ENCODE measurements at regions not wholly inside any gene's neighbourhood (a gene's known extent, or its start where the extent isn't known, plus 50 kb on each side); places are given as distances from the start of the nearest gene placed in this dataset.

GRCh38 chr11:122036018-122036417, 80.0 kb downstream of the BLID start:
- CTCF ChIA-PET = no interaction called here
- no peak for DNase-seq (ENCODE audit: extremely low spot score)
- POLR2A ChIA-PET = no interaction called here
- TF ChIP-seq, protein P1, sequence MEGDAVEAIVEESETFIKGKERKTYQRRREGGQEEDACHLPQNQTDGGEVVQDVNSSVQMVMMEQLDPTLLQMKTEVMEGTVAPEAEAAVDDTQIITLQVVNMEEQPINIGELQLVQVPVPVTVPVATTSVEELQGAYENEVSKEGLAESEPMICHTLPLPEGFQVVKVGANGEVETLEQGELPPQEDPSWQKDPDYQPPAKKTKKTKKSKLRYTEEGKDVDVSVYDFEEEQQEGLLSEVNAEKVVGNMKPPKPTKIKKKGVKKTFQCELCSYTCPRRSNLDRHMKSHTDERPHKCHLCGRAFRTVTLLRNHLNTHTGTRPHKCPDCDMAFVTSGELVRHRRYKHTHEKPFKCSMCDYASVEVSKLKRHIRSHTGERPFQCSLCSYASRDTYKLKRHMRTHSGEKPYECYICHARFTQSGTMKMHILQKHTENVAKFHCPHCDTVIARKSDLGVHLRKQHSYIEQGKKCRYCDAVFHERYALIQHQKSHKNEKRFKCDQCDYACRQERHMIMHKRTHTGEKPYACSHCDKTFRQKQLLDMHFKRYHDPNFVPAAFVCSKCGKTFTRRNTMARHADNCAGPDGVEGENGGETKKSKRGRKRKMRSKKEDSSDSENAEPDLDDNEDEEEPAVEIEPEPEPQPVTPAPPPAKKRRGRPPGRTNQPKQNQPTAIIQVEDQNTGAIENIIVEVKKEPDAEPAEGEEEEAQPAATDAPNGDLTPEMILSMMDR (IDR thresholded peaks at IDR 0.05; ENCODE audit: control extremely low read depth, extremely low read depth, low read depth, missing control alignments) = no peak

- ChIA-PET POLR2A (no interaction called here), CTCF (no interaction called here)
- no peak for DNase-seq (ENCODE audit: extremely low spot score)
- TF ChIP-seq, protein P1 (IDR thresholded peaks at IDR 0.05; ENCODE audit: control extremely low read depth, extremely low read depth, low read depth, missing control alignments) = no peak
Observed at GRCh38 chr11:122033631-122034030, 82.4 kb downstream of the BLID start.

- no peak for DNase-seq (ENCODE audit: extremely low spot score)
- CTCF ChIA-PET = no interaction called here
- TF ChIP-seq, protein P1 (IDR thresholded peaks at IDR 0.05; ENCODE audit: control extremely low read depth, extremely low read depth, low read depth, missing control alignments) = no peak
Observed at GRCh38 chr11:122033193-122033592, 82.8 kb downstream of the BLID start.

GRCh38 chr11:122032317-122032716, 83.7 kb downstream of the BLID start:
- TF ChIP-seq, protein P1 (IDR thresholded peaks at IDR 0.05; ENCODE audit: control extremely low read depth, extremely low read depth, low read depth, missing control alignments) = no peak
- CTCF ChIA-PET = no interaction called here
- POLR2A ChIA-PET = no interaction called here
- no peak for DNase-seq (ENCODE audit: extremely low spot score)

More at GRCh38 chr11:122033193-122033592, 82.8 kb downstream of the BLID start:
- POLR2A ChIA-PET = no interaction called here

GRCh38 chr11:122031813-122032212, 84.2 kb downstream of the BLID start:
- CTCF ChIA-PET = no interaction called here
- no peak for DNase-seq (ENCODE audit: extremely low spot score)
- TF ChIP-seq, protein P1 (IDR thresholded peaks at IDR 0.05; ENCODE audit: control extremely low read depth, extremely low read depth, low read depth, missing control alignments) = no peak
- POLR2A ChIA-PET = no interaction called here

- DNase-seq (ENCODE audit: extremely low spot score) = no peak
- TF ChIP-seq, protein P1 (IDR thresholded peaks at IDR 0.05; ENCODE audit: control extremely low read depth, extremely low read depth, low read depth, missing control alignments) = no peak
- POLR2A ChIA-PET = no interaction called here
- CTCF ChIA-PET = interaction anchor here (0.7 to 1.7 kb wide), 2 partner anchors 10 to 25 kb away, joined by 3 to 4 read pairs; no protein-coding TSS in a partner anchor
Observed at GRCh38 chr11:122030286-122030685, 85.7 kb downstream of the BLID start.

DNA sequence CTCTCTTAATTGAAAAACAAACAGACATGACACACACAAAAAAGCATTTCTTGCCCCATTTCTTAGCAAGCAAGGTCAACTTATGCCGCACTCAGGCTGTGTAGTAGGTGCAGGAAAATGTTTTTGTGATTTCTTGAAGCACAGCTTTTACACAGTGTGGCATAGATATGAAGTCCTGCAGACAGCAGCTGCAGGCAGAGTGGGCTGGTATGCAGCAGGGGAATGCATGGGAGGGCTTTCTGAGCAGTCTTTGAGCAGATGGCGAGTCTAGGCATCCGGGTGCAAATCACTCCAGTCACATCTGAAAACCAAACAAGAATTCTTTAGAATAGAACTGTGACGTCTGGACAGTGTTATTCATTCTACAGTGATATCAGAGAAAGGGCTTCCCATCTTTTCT, 87.5 kb downstream of the BLID start:
- ChIA-PET POLR2A (no interaction called here), CTCF (no interaction called here)
- DNase-seq (ENCODE audit: extremely low spot score) = no peak
- TF ChIP-seq, protein P1 (IDR thresholded peaks at IDR 0.05; ENCODE audit: control extremely low read depth, extremely low read depth, low read depth, missing control alignments) = no peak
